Smooth muscle cell (in vitro differentiated cells): ENCODE measurements at regions not wholly inside any gene's neighbourhood (a gene's known extent, or its start where the extent isn't known, plus 50 kb on each side); places are given as distances from the start of the nearest gene placed in this dataset.

Experiments used
- DNase-seq: peaks from one replicate; lab custom pipeline; 2025; ENCODE audit not compliant: unreplicated experiment; lab: John Stamatoyannopoulos, UW
- H2AFZ ChIP-seq: fragments of 200-600 bp; sonication (generic); 2 replicates; pipeline ENCODE4 v1.6.0; 2016; ENCODE audit warnings: antibody characterized with exemption, low read depth, mild to moderate bottlenecking
- H3F3A ChIP-seq: fragments of 200-600 bp; sonication (generic); 2 replicates; pipeline ENCODE4 v1.6.0; 2017; ENCODE audit warnings: antibody characterized with exemption, low read depth
- H3K27ac ChIP-seq: fragments of 200-600 bp; sonication (generic); 2 replicates; pipeline ENCODE4 v1.5.1; 2016; ENCODE audit warnings: low read depth, mild to moderate bottlenecking
- H3K27me3 ChIP-seq: fragments of 200-600 bp; sonication (generic); 2 replicates; pipeline ENCODE4 v1.6.1; 2016; ENCODE audit warnings: low read depth, mild to moderate bottlenecking
- H3K36me3 ChIP-seq: fragments of 200-600 bp; sonication (generic); 2 replicates; pipeline ENCODE4 v1.5.1; 2016; ENCODE audit warnings: low read depth
- H3K4me1 ChIP-seq: fragments of 200-600 bp; sonication (generic); 2 replicates; pipeline ENCODE4 v1.5.1; 2016; ENCODE audit warnings: low read depth
- H3K4me2 ChIP-seq: fragments of 200-600 bp; sonication (generic); 2 replicates; pipeline ENCODE4 v1.6.0; 2016; ENCODE audit warnings: mild to moderate bottlenecking
- H3K4me3 ChIP-seq: fragments of 200-600 bp; sonication (generic); 2 replicates; pipeline ENCODE4 v1.5.1; 2016; ENCODE audit warnings: mild to moderate bottlenecking
- H3K79me2 ChIP-seq: fragments of 200-600 bp; sonication (generic); 2 replicates; pipeline ENCODE4 v1.6.0; 2016; ENCODE audit warnings: low read depth, mild to moderate bottlenecking
- H3K9ac ChIP-seq: fragments of 200-600 bp; sonication (generic); 2 replicates; pipeline ENCODE4 v1.6.0; 2016; ENCODE audit warnings: low read depth
- H3K9me3 ChIP-seq: fragments of 200-600 bp; sonication (generic); replicated peaks from 2 replicates; pipeline ENCODE4 v1.5.1; 2016; ENCODE audit warnings: low read depth
- H4K20me1 ChIP-seq: fragments of 200-600 bp; sonication (generic); 2 replicates; pipeline ENCODE4 v1.6.0; 2016; ENCODE audit warnings: low read depth
- WGBS: methylation state at CpG from one replicate; pipeline ENCODE4 v1.1.7; 2016; ENCODE audit warnings: low lambda C conversion rate; 5-methylcytosine and 5-hydroxymethylcytosine counted together
- TF ChIP-seq, protein P1 (sequence below): fragments of 200-600 bp; sonication (generic); IDR thresholded peaks from 2 replicates; pipeline ENCODE4 v1.5.1; 2017; ENCODE audit warnings: borderline replicate concordance, mild to moderate bottlenecking, antibody characterized with exemption; ENCODE audit not compliant: insufficient read depth, poor library complexity, severe bottlenecking

- Histone ChIP-seq H3K27ac (no peak overlapping the region), H3K4me1 (peaks cover 20% of the 10 kb centered on the region), H4K20me1 (no peaks in the 10 kb centered on the region), H3K79me2 (no peaks in the 10 kb centered on the region), H3K9me3 (no peaks in the 10 kb centered on the region), H3K4me2 (no peak overlapping the region), H3K36me3 (no peaks in the 10 kb centered on the region), H3K27me3 (no peaks in the 10 kb centered on the region), H3K4me3 (no peak overlapping the region), H3K9ac (no peak overlapping the region), H3F3A (no peaks in the 10 kb centered on the region), H2AFZ (no peak overlapping the region)
- no peak for DNase-seq
- TF ChIP-seq, protein P1, sequence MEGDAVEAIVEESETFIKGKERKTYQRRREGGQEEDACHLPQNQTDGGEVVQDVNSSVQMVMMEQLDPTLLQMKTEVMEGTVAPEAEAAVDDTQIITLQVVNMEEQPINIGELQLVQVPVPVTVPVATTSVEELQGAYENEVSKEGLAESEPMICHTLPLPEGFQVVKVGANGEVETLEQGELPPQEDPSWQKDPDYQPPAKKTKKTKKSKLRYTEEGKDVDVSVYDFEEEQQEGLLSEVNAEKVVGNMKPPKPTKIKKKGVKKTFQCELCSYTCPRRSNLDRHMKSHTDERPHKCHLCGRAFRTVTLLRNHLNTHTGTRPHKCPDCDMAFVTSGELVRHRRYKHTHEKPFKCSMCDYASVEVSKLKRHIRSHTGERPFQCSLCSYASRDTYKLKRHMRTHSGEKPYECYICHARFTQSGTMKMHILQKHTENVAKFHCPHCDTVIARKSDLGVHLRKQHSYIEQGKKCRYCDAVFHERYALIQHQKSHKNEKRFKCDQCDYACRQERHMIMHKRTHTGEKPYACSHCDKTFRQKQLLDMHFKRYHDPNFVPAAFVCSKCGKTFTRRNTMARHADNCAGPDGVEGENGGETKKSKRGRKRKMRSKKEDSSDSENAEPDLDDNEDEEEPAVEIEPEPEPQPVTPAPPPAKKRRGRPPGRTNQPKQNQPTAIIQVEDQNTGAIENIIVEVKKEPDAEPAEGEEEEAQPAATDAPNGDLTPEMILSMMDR: no peak
- WGBS: 87% methylated on average over 7 of the region's 7 CpGs
Measured at GRCh38 chr9:129419382-129419899, 201.5 kb downstream of the C9orf50 start.

- TF ChIP-seq, protein P1: no peak
- Histone ChIP-seq H3K27me3 (no peaks in the 10 kb centered on the region), H3K27ac (no peak overlapping the region), H3K4me2 (no peak overlapping the region), H2AFZ (no peak overlapping the region), H3F3A (no peaks in the 10 kb centered on the region), H3K9me3 (no peaks in the 10 kb centered on the region), H3K36me3 (no peaks in the 10 kb centered on the region), H4K20me1 (no peaks in the 10 kb centered on the region), H3K4me1 (peaks cover 26% of the 10 kb centered on the region), H3K79me2 (no peaks in the 10 kb centered on the region), H3K4me3 (no peak overlapping the region), H3K9ac (no peak overlapping the region)
- DNase-seq: no peak
- WGBS: 90% methylated on average over 4 of the region's 4 CpGs
Measured at GRCh38 chr9:129418451-129418850, 202.4 kb downstream of the C9orf50 start.

DNA sequence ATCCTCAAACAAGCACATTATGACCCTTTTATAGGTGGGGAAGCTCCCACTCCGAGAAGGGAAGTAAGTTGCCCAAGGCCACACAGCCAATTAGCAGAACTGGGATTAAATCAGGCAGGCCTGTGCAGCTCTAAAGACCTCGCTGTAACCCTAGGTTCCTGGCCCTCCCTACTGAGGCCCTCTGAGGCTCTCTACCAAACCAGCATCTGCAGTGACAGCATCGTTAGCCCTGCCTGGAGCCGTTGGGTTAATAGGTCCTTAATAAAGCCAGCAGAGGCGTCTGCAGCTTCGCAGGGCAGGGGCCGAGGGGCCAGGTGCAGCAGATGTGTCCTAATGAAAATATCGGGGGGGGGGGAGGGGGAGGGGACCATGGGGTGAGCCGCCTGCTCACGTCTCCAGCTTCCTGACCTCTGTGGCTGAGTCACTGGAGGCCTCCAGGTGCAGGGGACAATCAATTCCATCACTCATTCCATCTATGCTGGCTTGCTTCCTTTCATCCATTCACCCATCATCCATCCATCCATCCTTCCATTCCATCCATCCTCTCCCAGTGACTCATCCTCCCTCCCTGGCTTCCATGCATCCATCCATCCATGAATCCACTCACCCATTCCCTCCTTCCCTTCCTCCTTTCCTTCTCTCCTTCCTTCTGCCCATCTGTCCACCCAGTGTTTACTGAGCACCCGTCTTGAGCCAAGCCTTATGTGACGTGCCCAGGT lies 203.9 kb downstream of the C9orf50 start:
- Histone ChIP-seq H3K27ac (no peak overlapping the region), H3K4me3 (no peak overlapping the region), H3K9me3 (no peaks in the 10 kb centered on the region), H3K9ac (no peak overlapping the region), H4K20me1 (no peaks in the 10 kb centered on the region), H3K4me2 (no peak overlapping the region), H3K79me2 (no peaks in the 10 kb centered on the region), H3K4me1 (peaks cover 35% of the 10 kb centered on the region), H2AFZ (no peak overlapping the region), H3F3A (peaks cover 10% of the 10 kb centered on the region), H3K27me3 (no peaks in the 10 kb centered on the region), H3K36me3 (no peaks in the 10 kb centered on the region)
- no peak for DNase-seq
- WGBS: 47% methylated on average over 9 of the region's 12 CpGs
- TF ChIP-seq, protein P1: no peak
